Cardiac fibroblast (primary cell): ENCODE measurements at regions not wholly inside any gene's neighbourhood (a gene's known extent, or its start where the extent isn't known, plus 50 kb on each side); places are given as distances from the start of the nearest gene placed in this dataset.

Source experiments
- DNase-seq, 2 donors: peaks; one replicate each; pipeline versions ENCODE4 v3.0.0 to v3.0.0-alpha.2; 2010; ENCODE audit warnings: low read depth in 2 of 2
- H3K4me3 ChIP-seq, 2 donors: replicated peaks in 1 of 2; 1 replicate in 1 of 2; 2 replicates in 1 of 2; pipeline ENCODE4 v1.5.1; 2011; ENCODE audit warnings: low read depth in 2 of 2, low read length in 2 of 2, mild to moderate bottlenecking in 2 of 2, moderate library complexity in 1 of 2
- CTCF ChIP-seq: IDR thresholded peaks from one replicate; pipeline ENCODE4 v1.5.1; 2011; ENCODE audit warnings: low read depth, mild to moderate bottlenecking, low read length, inconsistent platforms

- TF ChIP-seq CTCF: no peak
- no peak for DNase-seq
Observed at GRCh38 chr5:166767858-166768257, 1523.6 kb upstream of the WWC1 start.

GRCh38 chr5:166768536-166768935 lies 1522.9 kb upstream of the WWC1 start:
- TF ChIP-seq CTCF: no peak
- DNase-seq: peak; percentile 41 to 51
- no peak overlapping the region for H3K4me3 ChIP-seq

More at GRCh38 chr5:166767858-166768257, 1523.6 kb upstream of the WWC1 start:
- no peak overlapping the region for H3K4me3 ChIP-seq

GRCh38 chr5:166772770-166773169 lies 1518.7 kb upstream of the WWC1 start:
- TF ChIP-seq CTCF: no peak
- DNase-seq: peak; percentile 77 to 88
- no peak overlapping the region for H3K4me3 ChIP-seq

- H3K4me3 ChIP-seq: no peak overlapping the region
- DNase-seq: peak in 1 of 2 donors; percentile 29
- no peak for TF ChIP-seq CTCF
Observed at GRCh38 chr5:166781737-166782136, 1509.7 kb upstream of the WWC1 start.

GRCh38 chr5:166784545-166785078 lies 1506.8 kb upstream of the WWC1 start:
- no peak overlapping the region for H3K4me3 ChIP-seq
- no peak for TF ChIP-seq CTCF
- no peak for DNase-seq

- no peak for DNase-seq
- no peak for TF ChIP-seq CTCF
- H3K4me3 ChIP-seq: no peak overlapping the region
Observed at GRCh38 chr5:166786178-166786577, 1505.3 kb upstream of the WWC1 start.

- no peak overlapping the region for H3K4me3 ChIP-seq
- DNase-seq: no peak
- no peak for TF ChIP-seq CTCF
Observed at GRCh38 chr5:166786889-166787288, 1504.6 kb upstream of the WWC1 start.
